B cell (primary cell): ENCODE measurements at regions not wholly inside any gene's neighbourhood (a gene's known extent, or its start where the extent isn't known, plus 50 kb on each side); places are given as distances from the start of the nearest gene placed in this dataset.

Experiments
- ATAC-seq: fragments of 200-7000 bp; cut with Tn5 transposase; one replicate; pipeline ENCODE4 v1.10.0; 2021; ENCODE audit warnings: low read depth, mild to moderate bottlenecking, moderate number of reproducible peaks, moderate library complexity
- CTCF ChIA-PET: fragments of 350-600 bp; sonication (Branson Sonifier 250); formaldehyde crosslinking; loops from one replicate; lab custom pipeline; 2021; ENCODE audit warnings: antibody characterized with exemption, inconsistent platforms; lab: Charles Lee
- POLR2A ChIA-PET: fragments of 350-600 bp; sonication (Branson Sonifier 250); formaldehyde crosslinking; loops from one replicate; lab custom pipeline; 2021; ENCODE audit warnings: antibody characterized with exemption; lab: Charles Lee
- DNase-seq: peaks from one replicate; pipeline ENCODE4 v3.0.0; 2013
- H2AFZ ChIP-seq: 2 replicates; pipeline ENCODE4 v1.6.1; 2012; ENCODE audit warnings: mild to moderate bottlenecking, low read depth, low read length; ENCODE audit not compliant: insufficient read depth, poor library complexity, severe bottlenecking
- H3K27ac ChIP-seq, 2 donors: 1 replicate in 1 of 2; 2 replicates in 1 of 2; pipeline ENCODE4 v1.5.1; 2012 to 2013; ENCODE audit warnings: low read length in 2 of 2, mild to moderate bottlenecking in 2 of 2, moderate library complexity in 1 of 2
- H3K27me3 ChIP-seq, 4 experiments: fragments of 200-600 bp in 1 of 4; sonication (generic) in 1 of 4; replicated peaks in 1 of 4; 1 replicate in 2 of 4; 2 replicates in 2 of 4; pipeline versions ENCODE4 v1.6.1 to v1.7.0; 2013 to 2016; ENCODE audit warnings: low read length in 3 of 4, mild to moderate bottlenecking in 2 of 4, mixed read lengths in 1 of 4, moderate library complexity in 1 of 4; ENCODE audit not compliant: insufficient read depth in 4 of 4, control insufficient read depth in 3 of 4; ENCODE audit errors: control extremely low read depth in 1 of 4
- H3K36me3 ChIP-seq, 2 experiments: replicated peaks in 1 of 2; 1 replicate in 1 of 2; 2 replicates in 1 of 2; pipeline versions ENCODE4 v1.6.1 to v1.7.1; 2013; ENCODE audit warnings: low read length in 1 of 2; ENCODE audit not compliant: insufficient read depth in 2 of 2, control insufficient read depth in 1 of 2; ENCODE audit errors: control extremely low read depth in 1 of 2, extremely low read depth in 1 of 2
- H3K4me1 ChIP-seq, 2 donors: fragments of 200-600 bp in 1 of 2; sonication (generic) in 1 of 2; 1 replicate in 1 of 2; 2 replicates in 1 of 2; pipeline versions ENCODE4 v1.5.1 to v1.6.1; 2013 to 2017; ENCODE audit warnings: low read length in 2 of 2; ENCODE audit not compliant: control insufficient read depth in 2 of 2, insufficient read depth in 2 of 2
- H3K4me2 ChIP-seq: replicated peaks from 2 replicates; pipeline ENCODE3; 2012; ENCODE audit warnings: mild to moderate bottlenecking, low read depth, low read length; ENCODE audit not compliant: poor library complexity, severe bottlenecking
- H3K4me3 ChIP-seq, 5 experiments: fragments of 200-600 bp in 1 of 5; sonication (generic) in 1 of 5; 1 replicate in 3 of 5; 2 replicates in 2 of 5; pipeline versions ENCODE4 v1.5.1 to v1.7.0; 2011 to 2016; ENCODE audit warnings: low read length in 4 of 5, mild to moderate bottlenecking in 4 of 5, low read depth in 2 of 5, control low read depth in 1 of 5, moderate library complexity in 1 of 5; ENCODE audit not compliant: insufficient read depth in 1 of 5; ENCODE audit errors: control extremely low read depth in 1 of 5, extremely low read depth in 1 of 5
- H3K79me2 ChIP-seq: fragments of 200-600 bp; sonication (generic); one replicate; pipeline ENCODE4 v1.6.0; 2016; ENCODE audit warnings: low read length; ENCODE audit not compliant: control insufficient read depth, insufficient read depth
- H3K9ac ChIP-seq: fragments of 200-600 bp; sonication (generic); 2 replicates; pipeline ENCODE4 v1.6.1; 2017; ENCODE audit warnings: mild to moderate bottlenecking, low read length, moderate library complexity
- H3K9me3 ChIP-seq, 3 donors: one replicate each; pipeline versions ENCODE4 v1.6.1 to v1.7.1; 2013; ENCODE audit warnings: low read length in 2 of 3; ENCODE audit not compliant: control insufficient read depth in 2 of 3, insufficient read depth in 1 of 3; ENCODE audit errors: control extremely low read depth in 1 of 3
- H4K20me1 ChIP-seq: 2 replicates; pipeline ENCODE4 v1.6.0; 2012; ENCODE audit warnings: mild to moderate bottlenecking, low read length; ENCODE audit not compliant: insufficient read depth, control insufficient read depth, poor library complexity, severe bottlenecking
- H3K27ac Mint-ChIP-seq: one replicate; pipeline ENCODE4 v1.8.0; 2021; ENCODE audit warnings: mixed read lengths
- H3K27me3 Mint-ChIP-seq: one replicate; pipeline ENCODE4 v1.8.0; 2021; ENCODE audit warnings: mixed read lengths
- H3K4me1 Mint-ChIP-seq: one replicate; pipeline ENCODE4 v1.8.0; 2021; ENCODE audit warnings: mixed read lengths
- H3K4me3 Mint-ChIP-seq: one replicate; pipeline ENCODE4 v1.8.0; 2021; ENCODE audit warnings: mixed read lengths
- H3K9me3 Mint-ChIP-seq: one replicate; pipeline ENCODE4 v1.8.0; 2022; ENCODE audit warnings: mixed read lengths; ENCODE audit not compliant: insufficient read depth
- CTCF ChIP-seq: fragments of 200-600 bp; IDR thresholded peaks from one replicate; pipeline ENCODE4 v1.8.0; 2022; ENCODE audit warnings: antibody characterized with exemption, mild to moderate bottlenecking
- EZH2 ChIP-seq: IDR thresholded peaks from 2 replicates; pipeline ENCODE4 v1.6.1; 2012; ENCODE audit warnings: borderline replicate concordance, low read depth, mild to moderate bottlenecking, moderate library complexity, low read length; ENCODE audit not compliant: insufficient read depth, poor library complexity, severe bottlenecking
- WGBS: methylation state at CpG from one replicate; pipeline ENCODE4 v1.1.5; 2013; ENCODE audit warnings: missing lambda C conversion rate; ENCODE audit not compliant: insufficient coverage; 5-methylcytosine and 5-hydroxymethylcytosine counted together
- intact Hi-C: fragments of 100-400 bp; cut with micrococcal nuclease; formaldehyde crosslinking; loops from one replicate; pipeline ENCODE4 v1.10.0; 2022

GRCh38 chr13:71115301-71115700, 751.7 kb downstream of the DACH1 start:
- WGBS: 92% methylated on average over 3 of the region's 5 CpGs
- Histone ChIP-seq H3K27me3 (no peaks in the 10 kb centered on the region), H3K4me2 (no peak overlapping the region), H3K27ac (no peak overlapping the region), H3K4me3 (no peak overlapping the region), H3K9me3 (no peaks in the 10 kb centered on the region), H3K36me3 (no peaks in the 10 kb centered on the region), H3K4me1 (no peaks in the 10 kb centered on the region), H3K79me2 (no peaks in the 10 kb centered on the region), H4K20me1 (no peaks in the 10 kb centered on the region), H2AFZ (no peak overlapping the region), H3K9ac (no peak overlapping the region)
- POLR2A ChIA-PET: no interaction called here
- H3K9me3 Mint-ChIP-seq: no peaks in the 10 kb centered on the region
- ATAC-seq (no peak), DNase-seq (no peak)
- intact Hi-C loops: no loop called here
- H3K27ac Mint-ChIP-seq: no peak overlapping the region
- TF ChIP-seq CTCF (no peak), EZH2 (no peak)
- CTCF ChIA-PET: no interaction called here
- H3K4me1 Mint-ChIP-seq: no peaks in the 10 kb centered on the region
- H3K27me3 Mint-ChIP-seq: no peaks in the 10 kb centered on the region
- no peak overlapping the region for H3K4me3 Mint-ChIP-seq

GRCh38 chr13:71096421-71096820, 770.6 kb downstream of the DACH1 start:
- no peak for TF ChIP-seq EZH2
- TF ChIP-seq CTCF: no peak
- DNase-seq: no peak
- Histone ChIP-seq H4K20me1 (no peaks in the 10 kb centered on the region), H2AFZ (no peak overlapping the region), H3K27ac (no peak overlapping the region), H3K36me3 (no peaks in the 10 kb centered on the region), H3K79me2 (no peaks in the 10 kb centered on the region), H3K4me2 (no peak overlapping the region), H3K4me1 (no peaks in the 10 kb centered on the region), H3K9ac (no peak overlapping the region), H3K27me3 (no peaks in the 10 kb centered on the region), H3K4me3 (no peak overlapping the region), H3K9me3 (no peaks in the 10 kb centered on the region)
- peaks cover 5% of the 10 kb centered on the region for H3K9me3 Mint-ChIP-seq
- no peaks in the 10 kb centered on the region for H3K27me3 Mint-ChIP-seq
- H3K27ac Mint-ChIP-seq: no peak overlapping the region
- H3K4me1 Mint-ChIP-seq: no peaks in the 10 kb centered on the region
- ATAC-seq: no peak
- H3K4me3 Mint-ChIP-seq: no peak overlapping the region
- ChIA-PET CTCF (no interaction called here), POLR2A (no interaction called here)
- no CpG with 5 or more reads among the region's 1 CpG for WGBS
- intact Hi-C loops: no loop called here
